Sigmoid colon (tissue), 6 donors: ENCODE measurements at regions not wholly inside any gene's neighbourhood (a gene's known extent, or its start where the extent isn't known, plus 50 kb on each side); places are given as distances from the start of the nearest gene placed in this dataset.

ENCODE experiments used
- DNase-seq: peaks from one replicate; pipeline ENCODE4 v3.0.0-alpha.2; 2019
- H3K27ac ChIP-seq, 4 donors: fragments of 200-600 bp; sonication (generic); one replicate each; pipeline ENCODE4 v1.5.1; 2016 to 2019; ENCODE audit warnings: mild to moderate bottlenecking in 1 of 4
- H3K27me3 ChIP-seq, 3 donors: fragments of 200-600 bp; sonication (generic); one replicate each; pipeline ENCODE4 v1.5.1; 2019; ENCODE audit warnings: mild to moderate bottlenecking in 1 of 3
- H3K36me3 ChIP-seq, 4 donors: fragments of 200-600 bp; sonication (generic); one replicate each; pipeline ENCODE4 v1.5.1; 2016 to 2019
- H3K4me1 ChIP-seq, 4 donors: fragments of 200-600 bp; sonication (generic); one replicate each; pipeline ENCODE4 v1.5.1; 2017 to 2019
- H3K4me3 ChIP-seq, 4 donors: fragments of 200-600 bp; sonication (generic); one replicate each; pipeline ENCODE4 v1.5.1; 2017 to 2019; ENCODE audit warnings: mild to moderate bottlenecking in 2 of 4, moderate library complexity in 1 of 4
- H3K9me3 ChIP-seq, 4 donors: fragments of 200-600 bp in 3 of 4; sonication (generic) in 3 of 4; one replicate each; pipeline versions ENCODE4 v1.5.1 to v1.6.1; 2013 to 2019
- EP300 ChIP-seq, 4 donors: sonication (generic); formaldehyde crosslinking; IDR thresholded peaks; one replicate each; pipeline ENCODE4 v1.6.1; 2017; ENCODE audit warnings: antibody characterized with exemption in 4 of 4
- POLR2A ChIP-seq, 2 donors: fragments of 450-650 bp; IDR thresholded peaks; one replicate each; pipeline ENCODE4 v1.6.1; 2016; ENCODE audit warnings: antibody characterized with exemption in 2 of 2, mild to moderate bottlenecking in 2 of 2, moderate library complexity in 2 of 2
- POLR2AphosphoS5 ChIP-seq, 4 donors: sonication (generic); formaldehyde crosslinking; IDR thresholded peaks; one replicate each; pipeline ENCODE4 v1.6.1; 2017; ENCODE audit warnings: antibody characterized with exemption in 4 of 4
- WGBS, 2 donors: extraction: QIAGEN DNeasy Blood & Tissue Kit; methylation state at CpG; one replicate each; pipeline ENCODE4 v1.1.7; 2013; 5-methylcytosine and 5-hydroxymethylcytosine counted together
- intact Hi-C: fragments of 100-400 bp; cut with DNase I; formaldehyde crosslinking; loops from one replicate; pipeline ENCODE4 v1.15.1; 2023
- TF ChIP-seq, protein P1 (sequence below), 4 experiments: fragments of 450-650 bp in 3 of 4; fragments of 200-600 bp in 1 of 4; IDR thresholded peaks; one replicate each; pipeline ENCODE4 v1.5.1; 2016 to 2019; ENCODE audit warnings: antibody characterized with exemption in 4 of 4, mild to moderate bottlenecking in 3 of 4, moderate library complexity in 2 of 4
- donor health status: healthy with polysubstance abuse.
- donor health status: healthy.

DNA sequence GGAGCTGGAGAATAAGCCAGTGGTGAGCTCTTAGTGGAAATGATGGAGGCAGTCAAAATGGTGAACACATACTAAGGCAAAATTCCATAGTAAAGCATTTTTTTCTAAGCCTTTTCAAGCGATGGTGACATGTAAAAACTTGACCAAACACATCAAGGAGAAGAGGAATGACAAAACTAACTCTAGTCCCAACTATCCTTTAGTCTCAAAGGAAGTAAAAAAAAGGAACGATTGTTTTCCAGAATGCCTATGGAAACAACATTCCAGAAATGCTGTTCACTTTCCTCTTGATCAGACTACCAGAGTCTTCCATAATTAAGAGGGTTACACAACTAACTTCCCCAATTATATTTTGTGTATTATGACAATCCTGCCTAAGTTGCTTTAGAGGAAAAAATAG is 715.6 kb downstream of the EPHA4 start:
- no peak for DNase-seq
- TF ChIP-seq, protein P1, sequence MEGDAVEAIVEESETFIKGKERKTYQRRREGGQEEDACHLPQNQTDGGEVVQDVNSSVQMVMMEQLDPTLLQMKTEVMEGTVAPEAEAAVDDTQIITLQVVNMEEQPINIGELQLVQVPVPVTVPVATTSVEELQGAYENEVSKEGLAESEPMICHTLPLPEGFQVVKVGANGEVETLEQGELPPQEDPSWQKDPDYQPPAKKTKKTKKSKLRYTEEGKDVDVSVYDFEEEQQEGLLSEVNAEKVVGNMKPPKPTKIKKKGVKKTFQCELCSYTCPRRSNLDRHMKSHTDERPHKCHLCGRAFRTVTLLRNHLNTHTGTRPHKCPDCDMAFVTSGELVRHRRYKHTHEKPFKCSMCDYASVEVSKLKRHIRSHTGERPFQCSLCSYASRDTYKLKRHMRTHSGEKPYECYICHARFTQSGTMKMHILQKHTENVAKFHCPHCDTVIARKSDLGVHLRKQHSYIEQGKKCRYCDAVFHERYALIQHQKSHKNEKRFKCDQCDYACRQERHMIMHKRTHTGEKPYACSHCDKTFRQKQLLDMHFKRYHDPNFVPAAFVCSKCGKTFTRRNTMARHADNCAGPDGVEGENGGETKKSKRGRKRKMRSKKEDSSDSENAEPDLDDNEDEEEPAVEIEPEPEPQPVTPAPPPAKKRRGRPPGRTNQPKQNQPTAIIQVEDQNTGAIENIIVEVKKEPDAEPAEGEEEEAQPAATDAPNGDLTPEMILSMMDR (IDR thresholded peaks at IDR 0.05), result no peak
- TF ChIP-seq EP300 (IDR thresholded peaks at IDR 0.05) (no peak), POLR2AphosphoS5 (IDR thresholded peaks at IDR 0.05) (no peak), POLR2A (IDR thresholded peaks at IDR 0.05) (no peak)
- Histone ChIP-seq H3K27ac (no peak overlapping the region), H3K27me3 (no peaks in the 10 kb centered on the region), H3K4me1 (no peaks in the 10 kb centered on the region), H3K36me3 (no peaks in the 10 kb centered on the region), H3K4me3 (no peak overlapping the region), H3K9me3 (no peaks in the 10 kb centered on the region)
- intact Hi-C loops, result no loop called here
- 85 to 88% methylated on average over 2 of the region's 2 CpGs for WGBS, 2 donors

- H3K27ac ChIP-seq, result no peak overlapping the region
- no peaks in the 10 kb centered on the region for H3K9me3 ChIP-seq
- intact Hi-C loops, result no loop called here
- H3K4me3 ChIP-seq, result no peak overlapping the region
- H3K36me3 ChIP-seq, result no peaks in the 10 kb centered on the region
- WGBS, 2 donors, result 94 to 96% methylated on average over 1 of the region's 1 CpG
- no peaks in the 10 kb centered on the region for H3K27me3 ChIP-seq
- TF ChIP-seq EP300 (IDR thresholded peaks at IDR 0.05), result no peak
- no peak for TF ChIP-seq POLR2A (IDR thresholded peaks at IDR 0.05)
- no peak for TF ChIP-seq POLR2AphosphoS5 (IDR thresholded peaks at IDR 0.05)
- TF ChIP-seq, protein P1 (IDR thresholded peaks at IDR 0.05), result no peak
- no peak for DNase-seq
- no peaks in the 10 kb centered on the region for H3K4me1 ChIP-seq
Measured at GRCh38 chr2:220857368-220857767, 714.7 kb downstream of the EPHA4 start.

DNA sequence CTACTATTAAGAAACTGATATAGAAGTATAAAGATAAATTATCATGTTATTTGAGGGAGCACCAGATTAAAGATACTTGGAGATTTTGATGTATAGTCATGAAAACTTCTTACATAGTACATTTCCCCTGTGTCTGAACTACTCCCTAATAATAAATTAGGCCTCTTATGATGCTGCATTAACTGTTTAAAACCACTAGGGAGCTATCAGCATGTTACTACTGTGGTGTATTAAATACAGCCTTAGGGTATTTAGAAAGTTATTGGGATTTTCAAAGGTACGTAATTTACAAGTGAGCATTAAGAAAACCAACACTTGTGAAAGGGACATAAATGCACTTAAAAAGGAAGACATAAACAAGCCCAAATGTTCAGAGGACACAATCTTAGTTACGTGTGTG is 714.0 kb downstream of the EPHA4 start:
- Histone ChIP-seq H3K36me3 (no peaks in the 10 kb centered on the region), H3K4me3 (no peak overlapping the region), H3K27ac (no peak overlapping the region), H3K4me1 (no peaks in the 10 kb centered on the region), H3K27me3 (no peaks in the 10 kb centered on the region), H3K9me3 (no peaks in the 10 kb centered on the region)
- no peak for DNase-seq
- intact Hi-C loops, result no loop called here
- 87 to 92% methylated on average over 2 of the region's 2 CpGs for WGBS, 2 donors
- TF ChIP-seq POLR2A (IDR thresholded peaks at IDR 0.05) (no peak), EP300 (IDR thresholded peaks at IDR 0.05) (no peak), POLR2AphosphoS5 (IDR thresholded peaks at IDR 0.05) (no peak)
- TF ChIP-seq, protein P1 (IDR thresholded peaks at IDR 0.05), result no peak

DNA sequence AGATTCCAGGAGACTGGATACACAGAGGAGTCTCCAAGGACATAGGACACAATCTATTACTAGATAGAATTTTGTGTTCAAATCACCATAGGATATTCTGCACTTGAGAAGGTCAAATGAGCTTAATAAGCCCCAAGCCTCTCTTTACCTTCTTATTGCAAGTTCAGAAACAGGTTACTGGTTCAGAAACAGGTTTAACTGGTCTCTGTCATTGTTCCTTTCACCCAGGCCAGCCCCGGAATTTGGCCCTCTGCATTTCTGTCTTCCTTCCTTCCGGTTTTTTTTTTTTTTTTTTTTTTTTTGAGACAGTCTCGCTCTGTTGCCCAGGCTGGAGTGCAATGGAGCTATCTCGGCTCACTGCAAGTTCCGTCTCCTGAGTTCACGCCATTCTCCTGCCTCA is 700.2 kb downstream of the EPHA4 start:
- H3K27ac ChIP-seq, result no peak overlapping the region
- intact Hi-C loops, result no loop called here
- TF ChIP-seq POLR2A (IDR thresholded peaks at IDR 0.05) (no peak), EP300 (IDR thresholded peaks at IDR 0.05) (no peak), POLR2AphosphoS5 (IDR thresholded peaks at IDR 0.05) (no peak)
- TF ChIP-seq, protein P1 (IDR thresholded peaks at IDR 0.05), result no peak
- H3K4me3 ChIP-seq, result no peak overlapping the region
- no peaks in the 10 kb centered on the region for H3K36me3 ChIP-seq
- DNase-seq, result no peak
- no peaks in the 10 kb centered on the region for H3K4me1 ChIP-seq
- H3K9me3 ChIP-seq, result no peaks in the 10 kb centered on the region
- no peaks in the 10 kb centered on the region for H3K27me3 ChIP-seq
- WGBS, 2 donors, result 81 to 85% methylated on average over 6 of the region's 6 CpGs

DNA sequence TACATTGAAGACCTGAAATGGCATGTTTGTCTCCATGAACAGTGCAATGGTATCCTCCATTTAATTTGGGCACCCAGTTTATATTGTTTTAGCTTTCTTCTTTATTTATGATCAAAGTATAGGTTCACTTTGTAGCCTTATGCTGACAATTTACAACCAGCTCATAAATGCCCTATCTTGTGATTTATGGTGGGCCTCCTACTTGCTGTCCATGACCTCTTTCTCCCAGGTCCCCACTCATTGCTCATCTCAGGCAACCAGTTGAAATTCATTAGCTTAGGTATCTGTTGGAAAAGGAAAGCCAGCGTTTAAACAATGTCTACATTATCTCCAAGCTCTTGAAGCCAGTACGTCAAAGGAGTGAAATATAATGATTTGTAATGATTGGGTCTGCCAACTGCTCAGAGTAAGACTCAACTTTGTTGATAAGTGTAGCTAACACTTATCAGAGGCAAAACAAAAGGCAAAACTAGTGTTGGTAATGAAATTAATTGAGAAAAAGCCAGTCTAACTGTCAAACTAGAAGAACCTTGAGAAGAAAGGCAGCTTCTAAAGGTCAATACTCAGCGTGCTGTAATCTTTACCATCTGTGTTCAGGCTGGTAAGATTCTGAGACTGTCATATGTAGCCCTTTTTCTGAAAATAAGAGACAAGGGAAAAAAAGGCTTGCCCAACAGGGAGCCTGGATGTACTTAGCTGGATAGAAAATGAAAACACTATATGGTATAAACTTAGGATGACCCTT is 695.9 kb downstream of the EPHA4 start:
- Histone ChIP-seq H3K27me3 (no peaks in the 10 kb centered on the region), H3K27ac (no peak overlapping the region), H3K4me1 (no peaks in the 10 kb centered on the region), H3K4me3 (no peak overlapping the region), H3K9me3 (no peaks in the 10 kb centered on the region), H3K36me3 (no peaks in the 10 kb centered on the region)
- WGBS, 2 donors, result 64 to 83% methylated on average over 3 of the region's 3 CpGs
- DNase-seq, result no peak
- TF ChIP-seq POLR2A (IDR thresholded peaks at IDR 0.05), result no peak
- TF ChIP-seq EP300 (IDR thresholded peaks at IDR 0.05), result no peak
- TF ChIP-seq, protein P1 (IDR thresholded peaks at IDR 0.05), result no peak
- no peak for TF ChIP-seq POLR2AphosphoS5 (IDR thresholded peaks at IDR 0.05)
- intact Hi-C loops, result no loop called here
